GM12874 (cell line): ENCODE measurements at regions not wholly inside any gene's neighbourhood (a gene's known extent, or its start where the extent isn't known, plus 50 kb on each side); places are given as distances from the start of the nearest gene placed in this dataset.

Source experiments
- TF ChIP-seq, protein P1 (sequence below): IDR thresholded peaks from 2 replicates; pipeline ENCODE4 v1.5.1; 2011; ENCODE audit warnings: low read depth, mild to moderate bottlenecking, control low read depth, low read length, moderate library complexity; ENCODE audit not compliant: insufficient read depth

DNA sequence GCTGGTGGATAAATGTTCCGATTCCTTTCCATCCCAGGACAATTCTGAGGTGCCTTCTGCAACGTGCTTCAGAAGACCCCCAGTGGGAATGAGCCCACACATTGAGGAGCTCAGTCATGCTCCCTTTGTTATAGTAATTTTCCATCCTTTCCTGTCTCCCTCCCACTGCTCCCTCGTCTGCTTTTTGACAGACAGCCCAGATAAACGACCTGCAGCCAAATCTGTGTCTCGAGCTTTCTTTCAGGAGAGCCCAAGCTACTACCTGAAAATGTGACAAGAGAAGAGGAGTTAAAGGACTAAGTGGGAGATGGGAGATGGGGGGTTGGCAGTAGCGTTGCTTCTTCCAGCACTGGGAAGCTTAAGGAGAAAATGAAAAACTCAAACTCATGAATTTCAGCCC lies 65.9 kb upstream of the LRRN2 start:
- TF ChIP-seq, protein P1, sequence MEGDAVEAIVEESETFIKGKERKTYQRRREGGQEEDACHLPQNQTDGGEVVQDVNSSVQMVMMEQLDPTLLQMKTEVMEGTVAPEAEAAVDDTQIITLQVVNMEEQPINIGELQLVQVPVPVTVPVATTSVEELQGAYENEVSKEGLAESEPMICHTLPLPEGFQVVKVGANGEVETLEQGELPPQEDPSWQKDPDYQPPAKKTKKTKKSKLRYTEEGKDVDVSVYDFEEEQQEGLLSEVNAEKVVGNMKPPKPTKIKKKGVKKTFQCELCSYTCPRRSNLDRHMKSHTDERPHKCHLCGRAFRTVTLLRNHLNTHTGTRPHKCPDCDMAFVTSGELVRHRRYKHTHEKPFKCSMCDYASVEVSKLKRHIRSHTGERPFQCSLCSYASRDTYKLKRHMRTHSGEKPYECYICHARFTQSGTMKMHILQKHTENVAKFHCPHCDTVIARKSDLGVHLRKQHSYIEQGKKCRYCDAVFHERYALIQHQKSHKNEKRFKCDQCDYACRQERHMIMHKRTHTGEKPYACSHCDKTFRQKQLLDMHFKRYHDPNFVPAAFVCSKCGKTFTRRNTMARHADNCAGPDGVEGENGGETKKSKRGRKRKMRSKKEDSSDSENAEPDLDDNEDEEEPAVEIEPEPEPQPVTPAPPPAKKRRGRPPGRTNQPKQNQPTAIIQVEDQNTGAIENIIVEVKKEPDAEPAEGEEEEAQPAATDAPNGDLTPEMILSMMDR = no peak

DNA sequence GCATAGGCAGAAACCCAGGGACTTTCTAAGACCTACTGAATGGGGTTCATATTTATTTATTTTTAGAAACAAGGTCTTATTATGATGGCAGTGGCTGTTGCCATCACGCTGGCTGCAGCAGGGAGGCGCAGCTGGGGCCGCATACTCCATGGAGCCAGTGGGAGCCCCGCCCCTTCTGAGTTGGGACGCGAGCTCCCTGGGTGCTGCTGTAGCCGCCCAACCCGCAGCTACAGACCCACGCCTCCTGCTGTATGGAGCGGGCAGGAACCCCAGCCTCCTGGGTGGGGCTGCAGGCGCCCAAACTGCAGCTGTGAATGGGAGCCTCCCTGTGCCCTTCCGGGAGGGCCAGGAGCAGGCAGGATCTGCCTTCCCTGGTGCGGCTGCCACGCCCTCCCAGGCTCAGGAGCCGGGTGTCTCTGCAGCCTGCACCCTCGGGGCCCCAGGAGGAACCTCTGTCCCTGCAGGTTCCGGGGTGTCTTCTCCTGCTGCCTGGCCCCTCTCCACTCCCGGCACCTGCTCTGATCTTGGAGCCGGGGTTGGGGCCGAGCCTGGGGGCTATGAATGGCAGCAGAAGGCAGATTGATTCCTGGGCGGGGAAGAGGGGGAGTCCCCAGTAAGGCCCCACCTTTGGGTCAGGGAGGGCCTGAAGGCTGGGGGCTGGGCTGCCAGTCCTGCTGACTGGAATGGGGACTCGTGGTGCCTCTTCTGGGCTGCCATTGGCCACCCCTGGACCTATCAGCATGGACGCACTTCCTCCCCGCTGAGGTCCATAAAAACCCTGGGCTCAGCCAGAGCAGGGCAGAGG lies 66.5 kb upstream of the LRRN2 start:
- TF ChIP-seq, protein P1 = no peak

DNA sequence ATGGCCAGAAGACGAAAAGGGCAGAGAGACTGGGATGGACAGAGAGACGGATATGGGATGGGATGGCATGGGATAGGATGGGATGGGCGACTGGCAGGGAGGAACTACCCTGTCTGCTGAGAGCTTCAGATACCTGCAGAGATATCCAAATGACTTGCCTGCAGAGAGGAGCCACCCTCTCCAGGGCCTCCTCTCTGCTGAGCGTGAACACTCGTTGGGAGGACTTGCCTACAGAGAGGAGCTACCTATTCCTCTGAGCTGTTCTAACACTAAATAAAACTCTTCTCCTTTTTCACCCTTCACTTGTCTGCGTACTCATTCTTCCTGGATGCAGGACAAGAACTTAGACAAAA lies 67.1 kb upstream of the LRRN2 start:
- TF ChIP-seq, protein P1 = no peak

DNA sequence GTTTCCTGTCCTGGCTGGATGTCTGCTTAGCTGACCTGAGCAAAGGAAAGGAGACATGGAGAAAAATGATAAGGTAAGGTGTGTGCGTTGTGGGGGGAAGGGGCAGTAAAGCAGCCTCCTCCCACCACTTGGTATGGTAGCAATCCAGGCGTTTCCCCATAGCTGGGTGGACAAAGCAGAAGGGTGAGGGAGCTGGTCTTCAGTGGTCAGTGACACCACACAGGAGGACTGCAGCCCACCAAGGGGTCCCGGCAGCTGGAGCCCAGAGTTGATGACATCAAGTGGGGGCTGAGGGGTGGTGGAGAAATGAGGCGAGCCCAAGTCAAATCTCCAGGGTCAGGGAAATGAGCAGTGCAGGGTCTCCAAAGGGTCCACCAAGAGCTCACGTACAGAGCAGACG lies 69.3 kb upstream of the LRRN2 start:
- TF ChIP-seq, protein P1 = no peak

DNA sequence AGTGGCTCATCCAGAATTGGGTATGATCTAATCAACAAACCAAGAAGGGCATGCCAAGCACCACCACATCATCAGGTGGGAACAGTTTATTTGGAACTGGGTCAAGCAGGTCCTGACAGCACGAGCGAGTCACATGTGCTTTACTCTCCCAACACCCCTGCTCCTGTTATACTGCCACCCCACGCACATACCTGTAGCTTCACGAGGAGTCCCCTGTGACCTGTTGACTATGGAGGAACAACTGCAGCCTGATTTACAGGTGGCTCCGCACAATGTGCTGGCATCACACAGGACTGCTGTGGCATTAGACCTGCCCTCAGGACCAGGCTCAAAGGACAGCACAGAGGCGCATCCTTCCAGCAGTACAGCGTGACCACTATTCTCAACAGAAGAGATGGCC lies 70.8 kb upstream of the LRRN2 start:
- TF ChIP-seq, protein P1 = no peak

DNA sequence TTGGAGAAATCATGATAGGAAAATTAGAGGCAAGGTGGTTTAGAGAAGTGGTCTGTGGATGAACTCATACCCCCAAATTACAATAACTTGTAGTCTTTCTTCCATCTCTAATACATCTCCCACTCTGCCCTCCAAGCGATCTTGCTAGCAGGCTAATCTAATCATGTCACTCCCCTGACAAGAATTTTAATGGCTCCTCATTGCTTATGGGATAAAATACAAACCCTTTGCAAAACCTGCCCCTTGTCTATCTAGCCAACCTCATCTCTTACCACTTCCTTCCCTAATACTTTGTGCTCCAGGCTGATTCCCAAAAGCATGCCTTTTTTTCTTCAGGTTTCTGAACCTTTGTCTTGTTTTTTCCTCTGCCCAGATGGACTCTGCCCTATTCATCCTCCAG lies 71.3 kb upstream of the LRRN2 start:
- TF ChIP-seq, protein P1 = no peak

DNA sequence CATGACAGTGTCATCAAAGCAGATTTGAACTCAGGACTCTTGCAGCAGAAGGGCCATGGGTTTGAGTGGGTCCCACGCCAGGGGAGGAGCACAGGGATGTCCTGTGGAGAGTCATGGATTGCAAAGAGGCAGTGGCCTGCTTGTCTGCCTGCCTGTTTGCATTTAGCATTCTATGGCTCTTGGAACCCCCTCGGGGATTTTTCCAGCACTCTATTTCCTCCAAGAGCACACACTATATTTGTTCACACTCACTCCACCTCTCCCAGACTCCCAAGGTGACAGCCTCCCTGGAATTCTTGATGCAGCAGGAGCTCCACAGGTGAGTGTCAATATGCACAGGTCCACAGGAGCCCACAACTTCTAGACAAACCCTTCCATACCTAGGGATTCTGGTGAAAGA lies 73.1 kb upstream of the LRRN2 start:
- TF ChIP-seq, protein P1 = no peak
